H1 (cell line): ENCODE measurements at regions not wholly inside any gene's neighbourhood (a gene's known extent, or its start where the extent isn't known, plus 50 kb on each side); places are given as distances from the start of the nearest gene placed in this dataset.

Experiments
- CTCF ChIA-PET: fragments of 300-600 bp; sonication (Branson Sonifier 250); formaldehyde crosslinking; loops from one replicate; lab custom pipeline; 2021; ENCODE audit not compliant: partially characterized antibody; lab: Charles Lee
- POLR2A ChIA-PET: fragments of 300-600 bp; sonication (Branson Sonifier 250); formaldehyde crosslinking; loops from one replicate; lab custom pipeline; 2021; ENCODE audit warnings: inconsistent platforms; ENCODE audit not compliant: partially characterized antibody; lab: Charles Lee
- DNase-seq, 2 experiments: peaks; one replicate each; pipeline versions ENCODE4 v3.0.0 to v3.0.0-alpha.2; 2010 to 2022; ENCODE audit warnings: low spot score in 2 of 2, low read depth in 1 of 2, mixed read lengths in 1 of 2
- FAIRE-seq: peaks from 2 replicates; lab custom pipeline; 2011; peaks lifted over from hg19 to GRCh38; lab: Jason Lieb, UNC
- H2AFZ ChIP-seq: 2 replicates; pipeline ENCODE4 v1.8.1; 2012; ENCODE audit warnings: low read length, inconsistent platforms
- H2AK5ac ChIP-seq: 2 replicates; pipeline ENCODE4 v1.6.1; 2013; ENCODE audit warnings: low read depth, low read length
- H2BK120ac ChIP-seq: replicated peaks from 2 replicates; pipeline ENCODE3; 2013; ENCODE audit warnings: low read depth, low read length, inconsistent platforms
- H2BK12ac ChIP-seq: 2 replicates; pipeline ENCODE4 v1.6.1; 2013; ENCODE audit warnings: low read depth, low read length
- H2BK15ac ChIP-seq: 2 replicates; pipeline ENCODE4 v1.6.1; 2013; ENCODE audit warnings: low read length
- H2BK20ac ChIP-seq: 2 replicates; pipeline ENCODE4 v1.6.1; 2013; ENCODE audit warnings: low read length
- H2BK5ac ChIP-seq: 2 replicates; pipeline ENCODE4 v1.6.1; 2013; ENCODE audit warnings: low read depth, low read length
- H3K14ac ChIP-seq: 2 replicates; pipeline ENCODE4 v1.6.1; 2013; ENCODE audit warnings: inconsistent platforms; ENCODE audit not compliant: insufficient read length
- H3K18ac ChIP-seq: 2 replicates; pipeline ENCODE4 v1.6.1; 2013; ENCODE audit warnings: low read length; ENCODE audit errors: extremely low read depth
- H3K23ac ChIP-seq: 2 replicates; pipeline ENCODE4 v1.6.1; 2013; ENCODE audit warnings: inconsistent platforms; ENCODE audit not compliant: insufficient read length
- H3K23me2 ChIP-seq: 2 replicates; pipeline ENCODE4 v1.6.1; 2013; ENCODE audit warnings: low read depth, low read length
- H3K27ac ChIP-seq: 2 replicates; pipeline ENCODE4 v1.6.1; 2011; ENCODE audit warnings: low read depth, low read length, inconsistent platforms
- H3K27me3 ChIP-seq, 4 experiments: replicated peaks in 1 of 4; 1 replicate in 1 of 4; 2 replicates in 3 of 4; pipeline versions ENCODE4 v1.6.1 to v1.8.1; 2011 to 2013; ENCODE audit warnings: low read length in 3 of 4, mild to moderate bottlenecking in 3 of 4, inconsistent platforms in 2 of 4, mixed read lengths in 2 of 4, moderate library complexity in 1 of 4; ENCODE audit not compliant: control insufficient read depth in 3 of 4, insufficient read depth in 3 of 4; ENCODE audit errors: extremely low read depth in 1 of 4
- H3K36me3 ChIP-seq, 4 experiments: 2 replicates each; pipeline versions ENCODE4 v1.6.1 to v1.8.1; 2011 to 2013; ENCODE audit warnings: mild to moderate bottlenecking in 4 of 4, low read length in 3 of 4, moderate library complexity in 2 of 4, control low read depth in 1 of 4, inconsistent platforms in 1 of 4; ENCODE audit not compliant: insufficient read depth in 4 of 4, control insufficient read depth in 2 of 4
- H3K4ac ChIP-seq: replicated peaks from 2 replicates; pipeline ENCODE3; 2013; ENCODE audit warnings: low read length, low read depth, mixed read lengths, inconsistent platforms; ENCODE audit not compliant: insufficient read length
- H3K4me1 ChIP-seq, 4 experiments: replicated peaks in 1 of 4; 1 replicate in 1 of 4; 2 replicates in 3 of 4; pipeline versions ENCODE4 v1.6.1 to v1.8.1; 2011 to 2013; ENCODE audit warnings: low read length in 3 of 4, inconsistent platforms in 2 of 4, mixed read lengths in 1 of 4; ENCODE audit not compliant: insufficient read depth in 4 of 4, control insufficient read depth in 3 of 4
- H3K4me2 ChIP-seq, 2 experiments: 2 replicates each; pipeline versions ENCODE4 v1.6.1 to v1.8.1; 2011 to 2013; ENCODE audit warnings: low read depth in 2 of 2, low read length in 2 of 2, control low read depth in 1 of 2, inconsistent platforms in 1 of 2, mild to moderate bottlenecking in 1 of 2; ENCODE audit not compliant: insufficient read depth in 1 of 2
- H3K4me3 ChIP-seq, 4 experiments: fragments of 200-600, 300-600 bp in 1 of 4; sonication (generic), shearing (Covaris generic), sonication (Bioruptor Twin) in 1 of 4; 2 replicates each; pipeline versions ENCODE4 v1.5.1 to v1.8.1; 2011 to 2016; ENCODE audit warnings: low read length in 4 of 4, low read depth in 3 of 4, control low read depth in 2 of 4, inconsistent platforms in 2 of 4, mild to moderate bottlenecking in 2 of 4, mixed read lengths in 1 of 4, moderate library complexity in 1 of 4; ENCODE audit not compliant: insufficient read depth in 2 of 4; ENCODE audit errors: extremely low read depth in 1 of 4
- H3K56ac ChIP-seq: replicated peaks from 2 replicates; pipeline ENCODE3; 2013; ENCODE audit warnings: low read depth, mild to moderate bottlenecking, mixed read lengths, low read length, inconsistent platforms; ENCODE audit not compliant: insufficient read length
- H3K79me1 ChIP-seq: 2 replicates; pipeline ENCODE4 v1.6.1; 2013; ENCODE audit warnings: low read depth, low read length, control low read depth
- H3K79me2 ChIP-seq, 2 experiments: 2 replicates each; pipeline versions ENCODE4 v1.6.1 to v1.8.1; 2012 to 2013; ENCODE audit warnings: low read length in 2 of 2, mild to moderate bottlenecking in 2 of 2, inconsistent platforms in 1 of 2; ENCODE audit not compliant: insufficient read depth in 2 of 2, control insufficient read depth in 1 of 2
- H3K9ac ChIP-seq, 4 experiments: replicated peaks in 1 of 4; 1 replicate in 1 of 4; 2 replicates in 3 of 4; pipeline versions ENCODE4 v1.6.1 to v1.8.1; 2011 to 2013; ENCODE audit warnings: low read depth in 3 of 4, low read length in 3 of 4, control low read depth in 2 of 4, mild to moderate bottlenecking in 2 of 4, moderate library complexity in 2 of 4, inconsistent platforms in 1 of 4; ENCODE audit errors: extremely low read depth in 1 of 4
- H3K9me3 ChIP-seq, 2 experiments: 2 replicates each; pipeline versions ENCODE4 v1.6.1 to v1.8.1; 2012 to 2013; ENCODE audit warnings: mild to moderate bottlenecking in 2 of 2, moderate library complexity in 2 of 2, control low read depth in 1 of 2, inconsistent platforms in 1 of 2, low read depth in 1 of 2, low read length in 1 of 2, mixed read lengths in 1 of 2; ENCODE audit not compliant: insufficient read depth in 2 of 2
- H4K20me1 ChIP-seq, 2 experiments: replicated peaks in 1 of 2; 2 replicates each; pipeline versions ENCODE3 to v1.8.1; 2011 to 2013; ENCODE audit warnings: inconsistent platforms in 2 of 2, low read length in 2 of 2, mild to moderate bottlenecking in 1 of 2; ENCODE audit not compliant: insufficient read depth in 2 of 2, control insufficient read depth in 1 of 2
- H4K5ac ChIP-seq: 2 replicates; pipeline ENCODE4 v1.6.1; 2013; ENCODE audit warnings: low read length, low read depth, mixed read lengths, inconsistent platforms; ENCODE audit not compliant: insufficient read length
- H4K8ac ChIP-seq: 2 replicates; pipeline ENCODE4 v1.8.0; 2013; ENCODE audit warnings: mild to moderate bottlenecking, moderate library complexity, low read length, inconsistent platforms; ENCODE audit not compliant: insufficient read depth; ENCODE audit errors: extremely low read depth
- H4K91ac ChIP-seq: replicated peaks from 2 replicates; pipeline ENCODE3; 2013; ENCODE audit warnings: low read length, mixed read lengths, inconsistent platforms; ENCODE audit not compliant: insufficient read length
- CBX8 ChIP-seq: fragments of 300-800, 300-1000 bp; sonication (generic); IDR thresholded peaks from 2 replicates; pipeline ENCODE4 v1.7.1; 2016; ENCODE audit warnings: low read depth, low read length, borderline replicate concordance
- EZH2 ChIP-seq: fragments of 200-600 bp; sonication (generic); IDR thresholded peaks from 2 replicates; pipeline ENCODE4 v1.7.1; 2012; ENCODE audit warnings: low read depth, mild to moderate bottlenecking, moderate library complexity, low read length, inconsistent platforms; ENCODE audit not compliant: severe bottlenecking
- YY1 ChIP-seq: IDR thresholded peaks from 2 replicates; pipeline ENCODE4 v1.6.1; 2011; ENCODE audit warnings: low read depth, mild to moderate bottlenecking, low read length
- WGBS, 2 experiments: shearing (Covaris generic) in 1 of 2; methylation state at CpG; one replicate each; pipeline versions ENCODE4 v1.1.6 to v1.1.7; 2013 to 2015; ENCODE audit warnings: low lambda C conversion rate in 2 of 2, mixed read lengths in 2 of 2, inconsistent platforms in 1 of 2, low coverage in 1 of 2, missing lambda C conversion rate in 1 of 2; ENCODE audit not compliant: insufficient replicate concordance in 2 of 2, insufficient coverage in 1 of 2, insufficient read length in 1 of 2; ENCODE audit errors: extremely low coverage in 1 of 2, missing lambda C conversion rate in 1 of 2; 5-methylcytosine and 5-hydroxymethylcytosine counted together

GRCh38 chr5:119930490-119930889, 301.1 kb downstream of the FAM170A start:
- H3K18ac ChIP-seq = no peak overlapping the region
- no peak overlapping the region for H2AK5ac ChIP-seq
- H3K9me3 ChIP-seq = no peaks in the 10 kb centered on the region
- H3K4ac ChIP-seq = no peak overlapping the region
- H3K27ac ChIP-seq = no peak overlapping the region
- POLR2A ChIA-PET = no interaction called here
- H3K23ac ChIP-seq = no peak overlapping the region
- no peak overlapping the region for H2BK20ac ChIP-seq
- H3K14ac ChIP-seq = no peak overlapping the region
- H2BK15ac ChIP-seq = no peak overlapping the region
- no peaks in the 10 kb centered on the region for H4K20me1 ChIP-seq
- no peaks in the 10 kb centered on the region for H3K27me3 ChIP-seq
- H2BK12ac ChIP-seq = no peak overlapping the region
- no peaks in the 10 kb centered on the region for H3K4me1 ChIP-seq
- H3K4me2 ChIP-seq = no peak overlapping the region
- no peak overlapping the region for H2BK120ac ChIP-seq
- FAIRE-seq (no peak), DNase-seq (no peak)
- no peak overlapping the region for H3K9ac ChIP-seq
- H3K36me3 ChIP-seq = no peaks in the 10 kb centered on the region
- H4K5ac ChIP-seq = no peak overlapping the region
- no peak overlapping the region for H2BK5ac ChIP-seq
- no peak overlapping the region for H4K91ac ChIP-seq
- 86% methylated on average over 4 of the region's 4 CpGs; no CpG with 5 or more reads in 1 of the 2 experiments for WGBS, 2 experiments
- no peaks in the 10 kb centered on the region for H3K79me2 ChIP-seq
- H4K8ac ChIP-seq = no peak overlapping the region
- H3K4me3 ChIP-seq = no peak overlapping the region
- H2AFZ ChIP-seq = no peak overlapping the region
- CTCF ChIA-PET = interaction anchor here (0.5 to 1.3 kb wide), 2 partner anchors 17 to 1059 kb away, joined by 3 read pairs; no protein-coding TSS in a partner anchor
- no peak overlapping the region for H3K56ac ChIP-seq
- no peaks in the 10 kb centered on the region for H3K23me2 ChIP-seq
- no peaks in the 10 kb centered on the region for H3K79me1 ChIP-seq
- no peak for TF ChIP-seq CBX8
- no peak for TF ChIP-seq YY1
- TF ChIP-seq EZH2 = no peak
